Stimulated activated CD8-positive, alpha-beta memory T cell treated with anti-CD3 and anti-CD28 coated beads, Interleukin-15, amount 100 ng/mL, for 4 hours (primary cell): ENCODE measurements at regions not wholly inside any gene's neighbourhood (a gene's known extent, or its start where the extent isn't known, plus 50 kb on each side); places are given as distances from the start of the nearest gene placed in this dataset.
"Not testable (repeated sequence)": the region's sequence is repeated elsewhere in the genome, so short reads cannot be mapped to it uniquely, and the experiment has no call there.

Experiments used
- DNase-seq, 2 donors: peaks; one replicate each; pipeline ENCODE4 v3.0.0-alpha.2; 2020; ENCODE audit warnings: low read depth in 2 of 2

DNA sequence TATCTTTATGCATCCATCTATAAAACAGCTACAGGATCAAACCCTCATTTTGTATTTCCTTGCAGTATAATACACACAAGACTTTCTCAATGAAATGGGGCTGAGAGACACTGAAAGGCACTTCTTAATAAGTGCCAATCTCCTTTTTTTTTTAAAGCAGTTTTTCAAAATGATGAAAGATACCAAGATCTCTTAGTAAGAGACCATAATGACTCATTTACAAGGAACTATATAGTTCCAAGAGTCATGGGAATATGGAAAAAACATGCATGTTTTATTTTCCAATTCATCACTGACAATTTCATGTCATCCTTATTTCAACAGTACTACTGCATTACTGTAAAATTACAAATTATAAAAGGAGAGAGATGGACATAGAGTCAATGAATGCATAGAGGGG lies 973.7 kb downstream of the GATA3 start:
- DNase-seq: no peak

DNA sequence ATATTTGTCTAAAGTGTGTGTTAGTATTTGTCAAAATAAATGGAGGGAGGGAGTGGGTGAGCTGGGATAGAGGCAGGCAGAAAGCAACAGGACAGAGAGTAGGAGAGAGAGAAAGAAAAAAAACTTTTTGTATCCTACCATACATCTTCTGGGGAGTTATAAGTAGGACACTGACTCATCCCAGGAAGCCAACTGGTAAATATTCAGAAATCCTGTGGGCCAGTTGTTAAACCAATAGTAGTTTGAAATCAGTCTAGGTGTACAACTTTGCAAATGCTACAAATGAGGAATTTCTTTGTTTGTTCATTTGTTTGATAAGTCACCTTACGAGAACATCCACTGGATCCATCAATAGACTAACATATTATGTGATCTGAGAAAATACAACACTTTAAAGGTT lies 980.9 kb downstream of the GATA3 start:
- no peak for DNase-seq

DNA sequence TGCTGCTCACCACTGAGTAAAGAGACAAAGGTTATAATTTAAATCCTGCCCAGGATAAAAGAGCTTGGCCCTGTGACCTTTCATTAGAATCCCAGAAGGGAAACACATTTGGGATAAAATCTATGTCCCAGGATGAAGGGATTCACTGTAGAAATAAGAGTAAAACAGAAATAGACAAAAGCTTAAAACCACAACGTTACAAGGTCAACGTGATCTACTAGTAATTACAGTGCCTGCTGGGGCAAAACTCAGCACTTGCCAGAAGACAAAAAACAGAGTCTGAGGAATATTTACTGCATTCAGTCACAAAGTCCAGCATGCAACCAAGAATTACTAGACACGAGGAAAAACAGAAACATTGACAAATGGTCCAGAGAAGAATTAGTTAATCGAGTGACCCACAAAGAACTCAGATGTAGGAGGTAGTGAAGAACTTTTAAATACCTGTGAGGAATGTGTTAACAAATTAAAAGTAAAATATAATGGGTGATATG lies 982.3 kb downstream of the GATA3 start:
- DNase-seq: no peak

DNA sequence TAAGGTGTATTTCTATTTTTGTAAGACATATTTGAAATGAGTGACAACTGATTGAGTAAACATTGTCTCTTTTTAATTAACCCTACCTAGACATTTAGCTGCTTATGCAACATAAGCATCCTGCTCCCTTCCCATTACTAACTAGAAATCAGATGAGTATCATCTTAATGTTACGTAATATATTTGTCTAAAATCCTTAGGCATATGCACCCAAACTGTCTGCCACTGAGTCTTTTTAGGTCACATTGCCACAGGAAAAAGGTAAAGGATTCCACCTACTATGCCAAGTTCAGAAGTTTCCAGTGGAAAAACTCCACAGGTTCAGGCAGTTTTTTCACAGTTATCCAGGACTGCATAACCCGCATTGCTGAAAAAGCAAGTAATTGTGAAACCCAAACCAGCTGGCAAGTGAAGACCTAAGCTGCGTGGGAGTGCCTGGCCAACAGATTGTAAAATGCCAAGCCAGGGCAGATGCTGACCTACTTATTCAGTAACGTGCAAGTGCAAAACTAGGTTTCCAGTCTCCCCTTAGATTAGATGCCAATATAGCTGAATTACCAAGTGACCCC lies 983.7 kb downstream of the GATA3 start:
- DNase-seq: no peak

DNA sequence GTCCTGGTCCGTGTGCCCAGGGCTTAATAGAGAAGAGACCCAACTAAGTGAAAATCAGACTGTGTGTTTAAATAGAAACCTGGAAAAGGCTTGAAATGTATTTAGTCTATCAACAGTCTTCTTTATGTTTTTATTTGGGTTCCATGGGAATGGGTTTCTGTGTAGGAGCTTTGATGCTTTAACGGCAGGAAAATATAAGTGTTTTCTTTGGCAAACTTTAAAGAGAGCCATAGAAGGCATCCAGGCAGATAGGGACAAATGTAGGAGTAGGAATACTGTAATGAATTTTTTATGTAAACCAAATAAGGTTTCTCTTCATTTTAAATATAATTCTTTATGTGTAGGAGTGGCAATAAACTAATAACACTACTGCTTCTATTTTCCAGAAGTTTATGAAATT lies 989.0 kb downstream of the GATA3 start:
- no peak for DNase-seq

DNA sequence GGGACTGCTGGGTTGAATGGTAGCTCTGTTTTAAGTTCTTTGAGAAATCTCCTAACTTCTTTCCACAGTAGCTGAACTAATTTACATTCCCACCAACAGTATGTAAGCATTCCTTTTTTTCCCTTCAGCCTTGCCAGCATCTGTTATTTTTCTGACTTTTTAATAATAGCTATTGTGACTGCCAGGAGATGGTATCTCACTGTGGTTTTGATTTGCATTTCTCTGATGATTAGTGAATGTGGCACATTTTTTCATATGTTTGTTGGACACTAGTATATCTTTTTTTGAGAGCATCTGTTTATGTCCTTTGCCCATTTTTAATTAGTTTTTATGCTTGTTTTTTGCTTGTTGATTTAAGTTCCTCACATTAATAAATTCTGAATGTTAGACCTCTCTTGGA lies 990.8 kb downstream of the GATA3 start:
- no peak for DNase-seq

DNA sequence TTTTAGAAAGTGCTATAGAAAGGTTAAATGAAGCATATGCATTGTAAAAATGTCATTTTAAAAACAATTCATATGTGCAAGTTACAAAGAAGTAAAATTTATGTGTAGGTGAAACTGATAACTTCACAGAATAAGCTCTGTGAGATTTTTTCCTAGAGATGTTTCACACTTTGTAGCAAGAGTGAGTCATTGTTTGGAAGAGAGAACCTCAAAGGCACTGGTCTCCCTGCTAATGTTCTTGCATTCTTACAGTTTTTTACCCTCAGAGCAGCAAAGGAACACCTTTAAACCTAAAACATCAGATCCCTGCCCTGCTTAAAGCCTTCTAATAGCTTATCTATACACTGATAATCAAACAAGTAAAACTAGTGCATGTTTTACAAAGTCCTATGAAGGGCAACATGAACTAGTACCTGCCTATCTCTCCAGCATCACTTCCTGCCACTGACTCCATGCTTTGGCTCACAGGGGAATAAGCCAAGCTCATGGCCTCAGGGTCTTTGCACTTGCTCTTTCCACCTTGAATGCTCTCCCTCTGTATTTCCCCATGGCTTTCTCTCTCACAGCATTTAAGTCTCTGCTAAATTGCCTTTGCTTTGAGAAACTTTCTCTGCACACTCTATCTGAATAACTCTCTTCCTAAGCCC lies 997.0 kb downstream of the GATA3 start:
- no peak for DNase-seq

DNA sequence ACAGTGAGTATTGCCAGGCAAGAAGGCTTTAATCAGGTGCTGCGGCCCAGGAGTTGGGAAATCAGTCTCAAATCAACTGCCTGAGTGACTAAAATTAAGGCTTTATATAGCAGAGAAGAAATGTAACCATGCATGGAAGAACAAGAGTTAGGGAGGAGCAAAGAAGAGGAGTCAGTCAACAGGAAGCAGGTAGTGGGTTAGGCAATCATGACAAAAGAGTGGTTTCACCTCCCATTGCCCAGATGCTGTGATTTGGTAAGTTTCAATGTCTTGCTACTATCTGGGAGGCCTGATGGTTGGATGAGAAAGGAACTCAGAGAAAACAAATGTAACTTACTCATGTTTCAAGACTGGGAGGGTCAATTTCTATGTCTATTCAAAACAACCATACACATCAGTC lies 998.3 kb downstream of the GATA3 start:
- DNase-seq: no peak

DNA sequence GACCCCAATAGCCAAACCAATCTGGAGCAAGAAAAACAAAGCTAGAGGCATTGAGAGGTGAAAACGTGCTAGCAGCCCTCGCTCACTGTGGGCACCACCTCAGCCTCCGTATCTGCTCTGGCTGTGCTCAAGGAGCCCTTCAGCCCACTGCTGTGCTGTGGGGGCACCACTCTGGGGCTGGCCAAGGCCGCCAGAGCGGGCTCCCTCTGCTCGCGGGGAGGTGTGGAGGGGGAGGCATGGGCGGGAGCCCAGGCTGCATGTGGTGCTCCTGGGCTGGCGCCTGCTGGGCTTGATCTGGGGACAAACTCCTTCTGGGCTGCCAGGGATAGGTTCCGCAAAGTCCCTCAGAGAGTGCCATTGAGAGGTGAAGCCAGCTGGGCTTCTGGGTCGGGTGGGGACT lies 1002.0 kb downstream of the GATA3 start:
- no peak for DNase-seq

DNA sequence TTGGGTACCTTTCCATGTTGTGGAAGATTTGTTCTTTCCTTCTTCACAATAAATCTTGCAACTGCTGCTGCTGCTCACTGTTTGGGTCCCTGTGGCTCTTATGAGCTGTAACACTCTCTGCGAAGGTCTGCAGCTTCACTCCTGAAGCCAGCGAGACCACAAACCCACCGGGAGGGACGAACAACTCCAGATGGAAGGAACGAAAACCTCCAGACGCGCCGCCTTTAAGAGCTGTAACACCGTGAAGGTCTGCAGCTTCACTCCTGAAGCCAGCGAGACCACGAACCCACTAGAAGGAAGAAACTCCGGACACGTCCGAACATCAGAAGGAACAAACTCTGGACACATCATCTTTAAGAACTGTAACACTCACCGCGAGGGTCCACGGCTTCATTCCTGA lies 1002.8 kb downstream of the GATA3 start:
- not testable (repeated sequence) for DNase-seq

DNA sequence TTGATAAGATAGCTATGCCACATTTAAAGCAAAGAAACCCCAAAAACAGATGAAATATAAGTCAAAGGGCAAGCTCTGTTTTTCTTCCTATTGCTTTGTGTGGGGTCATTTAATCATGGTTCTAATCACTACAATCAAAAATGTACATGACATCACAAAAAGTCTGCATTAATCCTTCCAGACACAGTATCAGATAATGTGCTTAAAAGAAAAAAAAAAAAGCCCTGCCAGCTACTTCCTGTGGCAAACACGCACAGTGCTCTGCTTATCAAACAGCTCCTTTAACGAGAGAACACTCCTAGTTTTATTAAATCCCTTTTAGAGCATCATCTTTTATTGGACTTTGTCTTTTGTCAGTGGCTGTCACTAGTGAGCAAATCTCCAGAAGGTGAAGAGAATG lies 1005.8 kb downstream of the GATA3 start:
- no peak for DNase-seq

DNA sequence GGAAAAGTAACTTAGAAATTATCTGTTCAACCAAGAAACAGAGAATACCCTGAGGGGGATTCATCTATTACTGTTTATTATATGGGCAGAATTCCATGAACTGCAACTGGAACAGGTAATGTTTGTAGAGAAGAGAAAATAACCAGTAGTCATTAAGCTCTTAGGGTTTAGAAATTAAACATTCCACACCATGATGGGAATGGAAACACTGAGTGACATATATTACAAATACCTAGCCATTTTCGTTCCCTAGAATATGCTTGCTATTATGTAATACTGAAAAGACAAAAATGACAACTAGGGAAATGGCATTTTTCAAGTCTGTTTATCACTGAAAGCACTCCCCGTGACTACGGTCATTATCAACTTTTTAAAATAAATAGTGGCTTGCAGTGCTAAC lies 1007.4 kb downstream of the GATA3 start:
- DNase-seq: no peak

DNA sequence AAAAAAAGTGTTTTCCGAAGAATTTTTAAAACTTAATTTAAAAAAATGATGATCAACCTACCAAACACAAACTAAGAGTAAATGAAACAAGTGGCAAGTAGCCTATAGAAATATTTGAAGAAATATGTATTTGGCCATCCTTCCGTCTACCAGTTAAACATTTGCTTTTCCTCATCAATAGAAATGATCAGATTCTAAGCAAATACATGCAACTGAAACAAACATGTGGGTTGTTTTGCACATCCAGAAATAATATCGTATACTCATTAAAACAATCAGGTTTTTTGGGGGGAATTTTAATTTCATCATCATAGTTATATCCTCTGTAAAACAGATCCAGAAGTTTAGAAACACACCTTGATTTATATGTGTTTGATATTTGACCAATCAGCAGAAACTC lies 1011.7 kb downstream of the GATA3 start:
- no peak for DNase-seq

DNA sequence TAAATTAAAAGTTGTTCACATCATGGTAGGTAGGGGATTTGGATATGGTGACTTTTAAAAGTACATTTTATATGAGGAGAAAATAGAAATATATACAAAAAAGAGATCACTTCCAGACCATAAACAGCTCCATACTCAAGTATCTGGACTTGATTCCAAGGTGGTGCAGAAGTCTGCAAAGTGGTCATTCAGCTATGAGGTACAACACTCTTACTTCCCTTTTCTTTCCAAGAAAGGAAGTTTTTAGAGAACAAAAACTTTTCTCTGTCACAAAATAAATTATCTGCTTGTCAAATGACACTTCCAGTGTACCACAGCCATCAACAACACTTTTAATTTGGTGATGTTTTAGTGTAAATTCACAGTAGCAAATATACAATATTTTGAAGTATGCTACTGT lies 1013.5 kb downstream of the GATA3 start:
- no peak for DNase-seq

DNA sequence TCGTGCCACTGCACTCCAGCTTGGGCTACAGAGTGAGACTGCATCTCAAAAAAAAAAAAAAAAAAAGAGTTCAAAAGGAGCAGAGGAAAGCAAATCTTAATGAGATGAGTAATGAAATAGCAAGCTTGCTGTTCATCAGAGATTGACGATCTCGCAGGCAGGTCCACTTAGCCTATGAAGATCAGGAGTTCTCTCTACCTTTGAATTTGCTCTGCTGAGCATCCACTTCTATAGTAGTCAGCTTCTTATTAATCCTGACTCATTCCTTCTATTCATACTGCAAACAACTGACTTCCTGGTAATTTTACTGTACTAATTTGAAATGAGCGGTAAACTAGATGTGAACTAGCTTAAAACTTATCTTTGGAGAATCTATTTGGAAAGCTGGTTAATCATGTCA lies 1014.6 kb downstream of the GATA3 start:
- DNase-seq: peak in 1 of 2 donors; percentile 8

DNA sequence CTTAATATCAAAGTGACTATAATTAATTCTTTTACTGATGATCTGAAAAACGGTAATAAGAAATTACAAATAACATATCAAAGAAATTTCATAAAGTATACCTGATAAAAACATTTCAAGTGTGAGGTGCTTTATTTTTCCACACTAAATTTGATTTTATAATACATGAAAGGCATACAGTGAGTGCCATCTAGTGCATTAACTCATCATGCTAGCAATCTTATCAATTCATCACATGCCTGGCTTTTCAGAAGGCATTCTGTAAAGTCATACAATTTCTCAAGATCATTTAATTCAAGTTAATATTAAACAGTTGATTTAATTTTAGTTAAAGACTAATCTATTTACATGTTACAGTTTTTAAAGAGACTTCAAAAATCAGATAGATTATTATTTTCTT lies 1020.9 kb downstream of the GATA3 start:
- DNase-seq: no peak

DNA sequence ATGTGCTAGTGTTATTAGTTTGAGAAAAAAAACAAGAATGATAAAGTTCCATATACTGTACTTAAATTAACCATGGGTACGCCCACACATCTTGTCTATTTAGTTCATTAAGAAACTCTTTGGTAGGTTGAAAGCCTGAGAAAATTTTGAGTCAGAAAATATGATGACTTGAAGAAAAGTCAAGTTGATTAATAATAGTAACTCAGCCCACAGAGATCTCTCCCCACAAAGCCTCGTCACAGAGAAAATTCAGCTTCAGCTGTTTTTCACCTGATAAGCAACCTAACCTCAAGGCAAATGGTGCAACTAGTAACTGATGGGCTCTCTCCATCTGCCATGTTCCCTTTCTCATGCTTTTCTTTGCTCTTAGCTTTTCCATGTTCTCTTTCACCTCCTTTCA lies 1021.6 kb downstream of the GATA3 start:
- no peak for DNase-seq

DNA sequence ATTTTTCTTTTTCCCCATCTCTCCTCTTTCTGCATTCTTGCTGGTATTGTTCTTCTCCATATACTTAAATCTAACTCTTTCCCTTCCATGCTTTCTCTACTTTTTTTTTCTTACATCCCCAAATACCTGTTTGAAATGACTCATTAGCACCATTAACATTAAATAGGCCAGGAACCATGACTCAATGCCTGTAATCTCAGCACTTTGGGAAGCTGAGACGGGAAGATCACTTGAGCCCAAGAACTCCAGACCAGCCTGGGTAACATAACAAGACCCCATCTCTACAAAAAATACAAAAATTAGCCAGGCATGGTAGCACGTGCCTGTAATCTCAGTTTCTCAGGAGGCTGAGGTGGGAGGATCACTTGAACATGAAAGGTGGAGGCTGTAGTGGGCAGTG lies 1026.8 kb downstream of the GATA3 start:
- DNase-seq: no peak

DNA sequence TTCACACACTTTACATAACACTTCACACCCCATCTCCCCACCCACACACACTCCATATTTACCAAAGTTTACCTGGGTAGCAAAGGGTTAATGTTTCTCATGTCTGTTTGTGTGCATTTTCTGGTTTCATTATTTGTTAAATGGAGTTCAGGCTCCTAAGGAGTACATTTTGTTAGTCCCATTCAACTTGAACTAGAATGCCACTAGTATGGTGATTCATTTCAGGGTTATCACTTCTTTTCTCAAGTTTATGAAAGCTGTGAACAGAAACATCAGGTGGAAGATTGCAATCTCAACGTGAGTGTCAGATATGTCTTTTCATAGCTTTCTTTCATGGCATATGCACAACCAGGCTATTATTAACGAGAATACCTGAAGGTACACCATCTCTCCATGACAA lies 1027.5 kb downstream of the GATA3 start:
- no peak for DNase-seq

DNA sequence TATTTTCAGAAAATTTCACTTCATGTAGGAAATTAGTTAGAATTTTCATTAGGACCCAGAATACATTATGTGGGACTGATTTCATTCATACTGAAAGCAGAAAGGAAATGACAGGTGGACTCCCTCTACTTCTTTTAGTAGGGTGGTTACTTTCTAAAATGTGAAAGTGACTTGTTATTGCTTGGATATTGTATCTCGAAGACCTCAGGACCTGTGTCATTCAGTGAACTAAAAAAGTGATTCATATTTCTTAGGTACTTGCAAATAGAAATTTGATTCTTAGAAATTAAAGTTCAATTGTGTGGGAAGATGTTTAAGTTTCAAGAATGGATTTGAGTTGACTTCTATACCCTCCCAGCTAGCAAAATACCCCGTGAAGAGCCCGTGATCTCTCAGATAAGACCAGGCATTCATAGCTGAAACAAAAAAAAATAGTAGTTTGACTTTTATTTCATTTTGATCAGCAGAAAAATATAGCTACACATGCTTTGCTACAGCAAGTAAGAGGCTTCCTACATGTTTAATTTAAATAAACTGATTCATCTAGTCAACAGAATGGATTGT lies 1037.1 kb downstream of the GATA3 start:
- no peak for DNase-seq

DNA sequence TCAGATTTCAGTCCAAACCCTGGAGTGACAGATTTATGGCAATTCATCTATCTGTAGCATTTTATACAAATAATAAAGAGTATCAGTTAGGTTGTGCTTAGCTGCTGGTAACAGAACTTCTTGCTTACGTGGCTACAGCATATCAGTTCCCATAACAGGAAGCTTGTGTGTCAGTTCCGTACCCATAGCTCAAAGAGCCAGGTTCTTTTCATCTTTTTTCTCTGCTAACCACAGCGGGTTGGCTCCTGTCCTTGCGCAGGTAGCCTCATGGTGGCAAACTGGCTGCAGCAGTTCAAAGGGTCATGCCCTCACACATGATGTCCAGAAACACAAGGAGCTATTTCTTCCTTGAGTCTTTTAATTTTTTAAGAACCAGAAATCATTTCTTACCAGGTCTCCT lies 1041.8 kb downstream of the GATA3 start:
- no peak for DNase-seq

DNA sequence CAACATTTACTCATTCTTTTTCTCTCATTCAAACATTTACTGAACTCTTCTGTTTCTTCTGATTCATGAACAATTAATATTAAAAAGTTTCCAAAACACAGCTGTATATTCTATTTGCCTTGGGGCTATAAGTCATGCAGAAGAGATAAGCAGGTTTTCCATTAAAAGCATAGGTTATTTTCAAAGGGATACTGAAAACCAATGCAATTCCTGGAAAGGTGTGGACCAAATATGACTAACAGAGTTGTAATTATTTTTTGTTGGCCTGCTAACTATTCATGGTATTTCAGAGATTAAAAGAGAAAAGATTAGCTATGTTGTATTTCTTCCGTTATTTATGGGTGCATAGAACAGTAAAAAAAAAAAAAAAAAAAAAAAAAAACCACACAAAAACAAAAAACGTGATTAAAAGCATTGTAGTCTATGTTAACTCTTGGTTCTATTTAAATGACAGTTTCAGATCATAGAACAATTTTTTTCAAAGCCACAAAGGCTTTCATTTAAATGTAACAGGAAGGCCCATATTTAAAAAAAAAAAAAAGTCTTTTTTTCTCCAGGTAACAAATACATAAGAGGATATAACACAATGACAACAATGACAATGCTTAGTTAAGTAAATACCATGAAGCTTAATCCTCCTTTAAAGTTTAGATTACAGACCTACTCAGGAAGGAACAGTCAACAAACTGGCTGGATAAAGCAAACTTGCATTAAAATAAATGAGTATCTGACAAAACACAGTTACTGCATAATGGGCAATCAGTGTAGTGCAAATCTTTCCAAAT lies 1042.9 kb downstream of the GATA3 start:
- no peak for DNase-seq

DNA sequence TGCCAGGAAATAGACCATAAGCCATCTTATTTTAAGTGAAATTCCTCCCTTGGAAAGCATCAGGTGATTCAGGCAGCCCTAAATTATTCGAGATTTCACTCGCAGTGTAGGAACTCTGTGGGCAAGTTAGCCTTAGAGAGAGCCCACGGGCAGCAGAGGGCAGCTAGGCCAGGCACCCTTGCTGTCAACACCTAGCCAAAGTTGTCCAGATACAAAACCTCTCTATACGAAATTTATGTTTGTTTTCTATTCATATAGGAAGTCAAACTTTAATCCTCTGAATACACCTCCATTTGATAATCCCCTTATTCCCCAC lies 1043.5 kb downstream of the GATA3 start:
- no peak for DNase-seq
